ENCODE measurements at regions not wholly inside any gene's neighbourhood (a gene's known extent, or its start where the extent isn't known, plus 50 kb on each side); places are given as distances from the start of the nearest gene placed in this dataset.

GRCh38 chr13:70795484-70795883, 687.2 kb upstream of the KLHL1 start:
- no peaks in the 10 kb centered on the region for H3K9me2 ChIP-seq
- CTCF ChIA-PET, result interaction anchor here (0.7 to 0.8 kb wide), 3 partner anchors 10 to 18 kb away, joined by 3 read pairs; no protein-coding TSS in a partner anchor
- TF ChIP-seq RXRA (IDR thresholded peaks at IDR 0.05; ENCODE audit: borderline replicate concordance, low read depth) (no peak), CTCF (IDR thresholded peaks at IDR 0.05) (peak; percentile 42), SIN3A (IDR thresholded peaks at IDR 0.05; ENCODE audit: borderline replicate concordance, low read depth, low read length) (no peak), NRF1 (IDR thresholded peaks at IDR 0.05; ENCODE audit: low read depth, low read length) (no peak), MXI1 (IDR thresholded peaks at IDR 0.05; ENCODE audit: low read depth, low read length) (no peak)
- peak; percentile 4 for DNase-seq
- no peak overlapping the region for H3K27ac ChIP-seq (ENCODE audit: low read depth in 2 of 2, low read length in 1 of 2)
- no peak overlapping the region for H3K4me2 ChIP-seq
- no peaks in the 10 kb centered on the region for H3K4me1 ChIP-seq (ENCODE audit: control insufficient read depth in 1 of 2, insufficient read depth in 2 of 2, low read depth in 1 of 2, low read length in 1 of 2)
- POLR2A ChIA-PET, result no interaction called here
- no peaks in the 10 kb centered on the region for H4K20me1 ChIP-seq (ENCODE audit: insufficient read depth)
- H2AFZ ChIP-seq (ENCODE audit: low read depth), result no peak overlapping the region
- no peak overlapping the region for H3K9ac ChIP-seq
- WGBS (ENCODE audit: low lambda C conversion rate), result 31% methylated on average over 3 of the region's 3 CpGs
- no peaks in the 10 kb centered on the region for H3K9me3 ChIP-seq
- no peaks in the 10 kb centered on the region for H3K27me3 ChIP-seq (ENCODE audit: insufficient read depth)
- no peak overlapping the region for H3K4me3 ChIP-seq (ENCODE audit: low read depth in 2 of 2, low read length in 1 of 2)
- H3K79me2 ChIP-seq (ENCODE audit: insufficient read depth), result no peaks in the 10 kb centered on the region
- no peaks in the 10 kb centered on the region for H3K36me3 ChIP-seq (replicated peaks in 1 of 2; ENCODE audit: control insufficient read depth in 1 of 2, insufficient read depth in 2 of 2, low read length in 1 of 2)
- H3F3A ChIP-seq (replicated peaks; ENCODE audit: insufficient read depth), result no peaks in the 10 kb centered on the region

GRCh38 chr13:70792121-70792520, 683.9 kb upstream of the KLHL1 start:
- peaks cover 6% of the 10 kb centered on the region for H3F3A ChIP-seq (replicated peaks; ENCODE audit: insufficient read depth)
- no peak for DNase-seq
- H3K36me3 ChIP-seq (replicated peaks in 1 of 2; ENCODE audit: control insufficient read depth in 1 of 2, insufficient read depth in 2 of 2, low read length in 1 of 2), result no peaks in the 10 kb centered on the region
- ChIA-PET CTCF (interaction anchor here (0.7 to 1.3 kb wide), 3 partner anchors 11 to 37 kb away, joined by 3 to 4 read pairs (median 3); no protein-coding TSS in a partner anchor), POLR2A (no interaction called here)
- no peaks in the 10 kb centered on the region; a peak in 1 of 4 replicates for H3K4me1 ChIP-seq (ENCODE audit: control insufficient read depth in 1 of 2, insufficient read depth in 2 of 2, low read depth in 1 of 2, low read length in 1 of 2)
- H2AFZ ChIP-seq (ENCODE audit: low read depth), result no peak overlapping the region
- H3K4me2 ChIP-seq, result no peak overlapping the region
- no peaks in the 10 kb centered on the region for H3K9me3 ChIP-seq
- no peak overlapping the region for H3K9ac ChIP-seq
- no peaks in the 10 kb centered on the region for H4K20me1 ChIP-seq (ENCODE audit: insufficient read depth)
- WGBS (ENCODE audit: low lambda C conversion rate), result 69% methylated on average over 2 of the region's 2 CpGs
- no peak overlapping the region for H3K27ac ChIP-seq (ENCODE audit: low read depth in 2 of 2, low read length in 1 of 2)
- no peaks in the 10 kb centered on the region for H3K79me2 ChIP-seq (ENCODE audit: insufficient read depth)
- no peaks in the 10 kb centered on the region for H3K27me3 ChIP-seq (ENCODE audit: insufficient read depth)
- peak overlapping the region in 1 of 2 experiments; percentile 27; a peak in 1 of 4 replicates for H3K4me3 ChIP-seq (ENCODE audit: low read depth in 2 of 2, low read length in 1 of 2)
- no peaks in the 10 kb centered on the region for H3K9me2 ChIP-seq
- TF ChIP-seq FOXJ3 (CRISPR knock-in tag; IDR thresholded peaks at IDR 0.05), result no peak
- no peak for TF ChIP-seq FOXM1 (IDR thresholded peaks at IDR 0.05; ENCODE audit: low read depth)
- no peak for TF ChIP-seq RXRA (IDR thresholded peaks at IDR 0.05; ENCODE audit: borderline replicate concordance, low read depth)
- TF ChIP-seq ELF1 (IDR thresholded peaks at IDR 0.05), result no peak
- no peak for TF ChIP-seq USF2 (IDR thresholded peaks at IDR 0.05; ENCODE audit: borderline replicate concordance, low read depth, low read length)
- TF ChIP-seq GABPA (IDR thresholded peaks at IDR 0.05; ENCODE audit: low read depth), result no peak
- no peak for TF ChIP-seq TCF12 (IDR thresholded peaks at IDR 0.05)
- TF ChIP-seq REST (IDR thresholded peaks at IDR 0.05; ENCODE audit: low read depth, low read length), result no peak
- no peak for TF ChIP-seq RCOR1 (IDR thresholded peaks at IDR 0.05; ENCODE audit: low read length)
- no peak for TF ChIP-seq MAX (IDR thresholded peaks at IDR 0.05; ENCODE audit: low read depth)
- TF ChIP-seq CTCF (IDR thresholded peaks at IDR 0.05), result no peak; the same call in 1 of the 2 replicates
- TF ChIP-seq SMC3 (IDR thresholded peaks at IDR 0.05; ENCODE audit: low read depth, low read length), result no peak
- TF ChIP-seq IRF3 (IDR thresholded peaks at IDR 0.05; ENCODE audit: low read depth, low read length), result no peak
